B cell (primary cell): ENCODE measurements at regions not wholly inside any gene's neighbourhood (a gene's known extent, or its start where the extent isn't known, plus 50 kb on each side); places are given as distances from the start of the nearest gene placed in this dataset.

Experiments used
- ATAC-seq: fragments of 200-7000 bp; cut with Tn5 transposase; one replicate; pipeline ENCODE4 v1.10.0; 2021; ENCODE audit warnings: low read depth, mild to moderate bottlenecking, moderate number of reproducible peaks, moderate library complexity
- CTCF ChIA-PET: fragments of 350-600 bp; sonication (Branson Sonifier 250); formaldehyde crosslinking; loops from one replicate; lab custom pipeline; 2021; ENCODE audit warnings: antibody characterized with exemption, inconsistent platforms; lab: Charles Lee
- POLR2A ChIA-PET: fragments of 350-600 bp; sonication (Branson Sonifier 250); formaldehyde crosslinking; loops from one replicate; lab custom pipeline; 2021; ENCODE audit warnings: antibody characterized with exemption; lab: Charles Lee
- DNase-seq: peaks from one replicate; pipeline ENCODE4 v3.0.0; 2013
- H2AFZ ChIP-seq: 2 replicates; pipeline ENCODE4 v1.6.1; 2012; ENCODE audit warnings: mild to moderate bottlenecking, low read depth, low read length; ENCODE audit not compliant: insufficient read depth, poor library complexity, severe bottlenecking
- H3K27ac ChIP-seq, 2 donors: 1 replicate in 1 of 2; 2 replicates in 1 of 2; pipeline ENCODE4 v1.5.1; 2012 to 2013; ENCODE audit warnings: low read length in 2 of 2, mild to moderate bottlenecking in 2 of 2, moderate library complexity in 1 of 2
- H3K27me3 ChIP-seq, 4 experiments: fragments of 200-600 bp in 1 of 4; sonication (generic) in 1 of 4; replicated peaks in 1 of 4; 1 replicate in 2 of 4; 2 replicates in 2 of 4; pipeline versions ENCODE4 v1.6.1 to v1.7.0; 2013 to 2016; ENCODE audit warnings: low read length in 3 of 4, mild to moderate bottlenecking in 2 of 4, mixed read lengths in 1 of 4, moderate library complexity in 1 of 4; ENCODE audit not compliant: insufficient read depth in 4 of 4, control insufficient read depth in 3 of 4; ENCODE audit errors: control extremely low read depth in 1 of 4
- H3K36me3 ChIP-seq, 2 experiments: replicated peaks in 1 of 2; 1 replicate in 1 of 2; 2 replicates in 1 of 2; pipeline versions ENCODE4 v1.6.1 to v1.7.1; 2013; ENCODE audit warnings: low read length in 1 of 2; ENCODE audit not compliant: insufficient read depth in 2 of 2, control insufficient read depth in 1 of 2; ENCODE audit errors: control extremely low read depth in 1 of 2, extremely low read depth in 1 of 2
- H3K4me1 ChIP-seq, 2 donors: fragments of 200-600 bp in 1 of 2; sonication (generic) in 1 of 2; 1 replicate in 1 of 2; 2 replicates in 1 of 2; pipeline versions ENCODE4 v1.5.1 to v1.6.1; 2013 to 2017; ENCODE audit warnings: low read length in 2 of 2; ENCODE audit not compliant: control insufficient read depth in 2 of 2, insufficient read depth in 2 of 2
- H3K4me2 ChIP-seq: replicated peaks from 2 replicates; pipeline ENCODE3; 2012; ENCODE audit warnings: mild to moderate bottlenecking, low read depth, low read length; ENCODE audit not compliant: poor library complexity, severe bottlenecking
- H3K4me3 ChIP-seq, 5 experiments: fragments of 200-600 bp in 1 of 5; sonication (generic) in 1 of 5; 1 replicate in 3 of 5; 2 replicates in 2 of 5; pipeline versions ENCODE4 v1.5.1 to v1.7.0; 2011 to 2016; ENCODE audit warnings: low read length in 4 of 5, mild to moderate bottlenecking in 4 of 5, low read depth in 2 of 5, control low read depth in 1 of 5, moderate library complexity in 1 of 5; ENCODE audit not compliant: insufficient read depth in 1 of 5; ENCODE audit errors: control extremely low read depth in 1 of 5, extremely low read depth in 1 of 5
- H3K79me2 ChIP-seq: fragments of 200-600 bp; sonication (generic); one replicate; pipeline ENCODE4 v1.6.0; 2016; ENCODE audit warnings: low read length; ENCODE audit not compliant: control insufficient read depth, insufficient read depth
- H3K9ac ChIP-seq: fragments of 200-600 bp; sonication (generic); 2 replicates; pipeline ENCODE4 v1.6.1; 2017; ENCODE audit warnings: mild to moderate bottlenecking, low read length, moderate library complexity
- H3K9me3 ChIP-seq, 3 donors: one replicate each; pipeline versions ENCODE4 v1.6.1 to v1.7.1; 2013; ENCODE audit warnings: low read length in 2 of 3; ENCODE audit not compliant: control insufficient read depth in 2 of 3, insufficient read depth in 1 of 3; ENCODE audit errors: control extremely low read depth in 1 of 3
- H4K20me1 ChIP-seq: 2 replicates; pipeline ENCODE4 v1.6.0; 2012; ENCODE audit warnings: mild to moderate bottlenecking, low read length; ENCODE audit not compliant: insufficient read depth, control insufficient read depth, poor library complexity, severe bottlenecking
- H3K27ac Mint-ChIP-seq: one replicate; pipeline ENCODE4 v1.8.0; 2021; ENCODE audit warnings: mixed read lengths
- H3K27me3 Mint-ChIP-seq: one replicate; pipeline ENCODE4 v1.8.0; 2021; ENCODE audit warnings: mixed read lengths
- H3K4me1 Mint-ChIP-seq: one replicate; pipeline ENCODE4 v1.8.0; 2021; ENCODE audit warnings: mixed read lengths
- H3K4me3 Mint-ChIP-seq: one replicate; pipeline ENCODE4 v1.8.0; 2021; ENCODE audit warnings: mixed read lengths
- H3K9me3 Mint-ChIP-seq: one replicate; pipeline ENCODE4 v1.8.0; 2022; ENCODE audit warnings: mixed read lengths; ENCODE audit not compliant: insufficient read depth
- CTCF ChIP-seq: fragments of 200-600 bp; IDR thresholded peaks from one replicate; pipeline ENCODE4 v1.8.0; 2022; ENCODE audit warnings: antibody characterized with exemption, mild to moderate bottlenecking
- EZH2 ChIP-seq: IDR thresholded peaks from 2 replicates; pipeline ENCODE4 v1.6.1; 2012; ENCODE audit warnings: borderline replicate concordance, low read depth, mild to moderate bottlenecking, moderate library complexity, low read length; ENCODE audit not compliant: insufficient read depth, poor library complexity, severe bottlenecking
- WGBS: methylation state at CpG from one replicate; pipeline ENCODE4 v1.1.5; 2013; ENCODE audit warnings: missing lambda C conversion rate; ENCODE audit not compliant: insufficient coverage; 5-methylcytosine and 5-hydroxymethylcytosine counted together
- intact Hi-C: fragments of 100-400 bp; cut with micrococcal nuclease; formaldehyde crosslinking; loops from one replicate; pipeline ENCODE4 v1.10.0; 2022

GRCh38 chr9:90001747-90002146, 396.9 kb downstream of the GADD45G start:
- intact Hi-C loops = no loop called here
- Histone ChIP-seq H3K4me3 (no peak overlapping the region), H3K27ac (no peak overlapping the region), H3K4me2 (no peak overlapping the region), H3K9ac (no peak overlapping the region), H3K27me3 (no peaks in the 10 kb centered on the region), H3K79me2 (no peaks in the 10 kb centered on the region), H3K9me3 (peaks cover 0 to 7% (median 6%) of the 10 kb centered on the region in 3 donors), H2AFZ (no peak overlapping the region), H4K20me1 (no peaks in the 10 kb centered on the region), H3K36me3 (no peaks in the 10 kb centered on the region), H3K4me1 (peaks cover 24% of the 10 kb centered on the region in 2 donors)
- H3K9me3 Mint-ChIP-seq = peaks cover 3% of the 10 kb centered on the region
- H3K27ac Mint-ChIP-seq = no peak overlapping the region
- ATAC-seq (no peak), DNase-seq (no peak)
- ChIA-PET POLR2A (no interaction called here), CTCF (interaction anchor here (1.2 kb wide), 1 partner anchor 20 kb away, joined by 3 read pairs; no protein-coding TSS in a partner anchor)
- H3K4me1 Mint-ChIP-seq = peaks cover 26% of the 10 kb centered on the region
- no peak overlapping the region for H3K4me3 Mint-ChIP-seq
- TF ChIP-seq EZH2 = no peak
- no peak for TF ChIP-seq CTCF
- 94% methylated on average over 6 of the region's 7 CpGs for WGBS
- no peaks in the 10 kb centered on the region for H3K27me3 Mint-ChIP-seq

DNA sequence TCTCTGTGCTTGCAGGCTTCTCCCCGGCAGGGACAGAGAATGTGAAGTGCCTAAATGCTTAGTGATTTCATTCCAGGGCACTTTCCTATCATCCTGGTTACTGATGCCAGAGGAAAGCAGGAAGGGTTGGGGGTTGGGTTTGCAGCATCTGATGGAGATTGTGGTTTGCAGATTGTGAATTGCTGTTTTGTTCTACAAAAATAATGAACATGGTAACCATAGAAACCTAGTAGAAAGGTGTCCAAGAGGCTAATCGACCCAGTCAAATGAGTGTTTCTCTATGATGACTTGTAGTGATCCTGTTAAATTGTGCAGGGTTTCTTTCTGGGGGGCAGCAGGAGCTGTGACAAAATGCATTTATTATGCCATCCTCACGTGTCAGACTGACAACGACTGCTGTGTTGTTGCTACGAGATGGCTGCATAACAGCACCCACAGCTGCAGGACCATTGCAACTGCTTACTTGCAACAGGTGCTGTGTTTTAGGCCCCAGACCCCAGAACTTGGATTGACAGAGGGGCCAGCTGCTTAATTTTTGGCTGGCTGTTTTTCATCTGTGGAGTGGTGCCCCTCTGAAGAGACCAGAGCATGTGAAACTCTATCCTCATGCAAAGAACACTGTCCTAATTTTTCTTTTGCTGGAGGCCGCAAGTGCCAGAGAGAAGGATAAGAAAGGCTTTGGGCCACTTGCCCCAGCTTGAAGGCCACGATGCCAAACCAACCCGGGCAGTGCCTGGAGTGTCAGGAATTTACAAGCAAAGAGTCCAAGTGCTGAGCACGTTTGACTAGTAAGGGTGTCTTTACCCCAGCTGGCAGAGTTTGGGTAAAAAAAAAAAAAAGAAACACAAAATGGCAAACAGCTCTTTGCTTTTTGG, 397.8 kb downstream of the GADD45G start:
- H3K27ac Mint-ChIP-seq = no peak overlapping the region
- Histone ChIP-seq H3K4me3 (no peak overlapping the region), H4K20me1 (no peaks in the 10 kb centered on the region), H3K27me3 (no peaks in the 10 kb centered on the region), H3K4me1 (peaks cover 33% of the 10 kb centered on the region in 2 donors), H3K27ac (no peak overlapping the region), H3K36me3 (no peaks in the 10 kb centered on the region), H3K4me2 (no peak overlapping the region), H3K9ac (no peak overlapping the region), H2AFZ (peak overlapping the region; percentile 21), H3K9me3 (peaks cover 0 to 7% (median 6%) of the 10 kb centered on the region in 3 donors), H3K79me2 (no peaks in the 10 kb centered on the region)
- CTCF ChIA-PET = no interaction called here
- DNase-seq (no peak), ATAC-seq (no peak)
- 50% methylated on average over 6 of the region's 9 CpGs for WGBS
- intact Hi-C loops = no loop called here
- POLR2A ChIA-PET = no interaction called here
- H3K9me3 Mint-ChIP-seq = peaks cover 3% of the 10 kb centered on the region
- peaks cover 35% of the 10 kb centered on the region for H3K4me1 Mint-ChIP-seq
- H3K27me3 Mint-ChIP-seq = no peaks in the 10 kb centered on the region
- H3K4me3 Mint-ChIP-seq = no peak overlapping the region
- TF ChIP-seq CTCF (no peak), EZH2 (no peak)
